Mucosa of gallbladder (tissue), 1 donor: ENCODE measurements at regions not wholly inside any gene's neighbourhood (a gene's known extent, or its start where the extent isn't known, plus 50 kb on each side); places are given as distances from the start of the nearest gene placed in this dataset.
A peak's percentile ranks its signal among the peaks of the same experiment; 100 is the strongest.
"Not testable (repeated sequence)": the region's sequence is repeated elsewhere in the genome, so short reads cannot be mapped to it uniquely, and the experiment has no call there.

ENCODE experiments used
- DNase-seq: peaks from one replicate; pipeline ENCODE4 v3.0.0-alpha.2; 2020; ENCODE audit warnings: low spot score
- donor health status: DM: no; HTN: no; CAD: no.

DNA sequence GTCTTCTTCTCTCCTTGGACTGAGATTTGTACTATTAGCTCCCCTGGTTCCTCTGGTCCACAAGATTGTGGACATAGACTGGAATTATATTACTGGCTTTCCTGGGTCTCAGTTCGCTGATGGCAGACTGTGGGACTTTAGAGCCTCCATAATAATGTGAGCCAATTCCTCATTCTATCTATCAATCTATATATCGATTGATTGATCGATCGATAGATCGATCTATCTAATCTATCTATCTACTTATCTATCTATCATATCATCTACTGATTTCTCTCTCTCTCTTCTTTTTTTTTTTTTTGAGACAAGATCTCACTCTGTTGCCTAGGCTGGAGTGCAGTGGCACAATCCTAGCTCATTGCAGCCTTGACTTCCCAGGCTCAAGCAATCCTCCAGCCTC lies 51.5 kb upstream of the DDR1 start:
- DNase-seq = no peak

GRCh38 chr6:30830438-30830837 lies 53.9 kb upstream of the DDR1 start:
- DNase-seq = no peak

DNA sequence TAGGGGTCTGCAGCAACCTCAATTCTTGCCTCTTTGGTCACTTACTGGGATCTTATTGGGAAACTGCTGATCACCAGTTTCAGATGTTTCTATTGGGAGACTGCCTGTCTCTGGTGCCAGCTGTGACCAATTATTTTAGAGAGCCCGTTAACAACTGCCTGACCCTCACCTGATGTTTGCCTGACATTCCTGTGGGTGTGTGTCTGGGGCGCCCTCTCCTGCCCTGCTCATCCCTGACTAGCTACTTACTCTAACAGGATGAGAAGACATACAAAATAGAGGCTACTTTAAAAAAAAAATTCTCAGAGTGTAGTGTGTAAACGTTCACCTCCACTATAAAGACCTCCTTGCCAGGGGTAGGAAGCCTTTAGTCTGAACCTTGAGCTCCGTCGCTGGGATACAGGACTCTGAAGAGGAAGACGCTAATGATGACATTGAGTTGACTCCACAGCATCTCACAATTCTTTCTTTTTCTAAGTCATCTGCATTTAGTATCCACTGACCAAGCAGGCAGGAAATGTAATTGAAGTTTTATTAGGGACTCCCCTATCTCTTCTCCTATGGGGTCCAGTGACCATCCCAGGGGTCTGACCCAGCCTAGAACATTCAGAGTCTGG lies 54.6 kb upstream of the DDR1 start:
- DNase-seq = no peak

GRCh38 chr6:30829033-30829432 lies 55.3 kb upstream of the DDR1 start:
- no peak for DNase-seq

GRCh38 chr6:30828027-30828962 lies 56.0 kb upstream of the DDR1 start:
- peak; percentile 87 for DNase-seq

DNA sequence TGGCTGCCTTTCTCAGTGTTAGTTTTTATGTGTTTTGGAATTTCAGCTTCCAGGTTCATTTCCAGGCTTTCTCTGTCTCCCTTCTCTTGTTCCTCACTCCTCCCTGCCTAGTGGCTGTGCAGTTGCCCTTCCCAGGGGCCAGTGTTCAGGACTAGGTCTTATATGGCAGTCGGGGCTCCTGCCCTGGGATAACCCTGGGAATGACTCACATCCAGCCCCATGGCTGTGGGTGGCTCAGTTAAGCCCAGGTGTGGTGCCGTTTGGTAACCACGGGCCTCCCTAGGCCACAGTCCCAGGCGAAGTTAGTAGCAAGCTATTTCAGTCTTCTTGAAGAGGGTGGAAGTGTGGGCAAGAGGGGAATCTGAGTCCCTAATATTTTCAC lies 57.4 kb upstream of the DDR1 start:
- no peak for DNase-seq

- DNase-seq = no peak
These were observed 59.6 kb upstream of the DDR1 start for GRCh38 chr6:30824698-30825097.

- no peak for DNase-seq
These were observed 60.8 kb upstream of the DDR1 start for GRCh38 chr6:30823534-30823865.

DNA sequence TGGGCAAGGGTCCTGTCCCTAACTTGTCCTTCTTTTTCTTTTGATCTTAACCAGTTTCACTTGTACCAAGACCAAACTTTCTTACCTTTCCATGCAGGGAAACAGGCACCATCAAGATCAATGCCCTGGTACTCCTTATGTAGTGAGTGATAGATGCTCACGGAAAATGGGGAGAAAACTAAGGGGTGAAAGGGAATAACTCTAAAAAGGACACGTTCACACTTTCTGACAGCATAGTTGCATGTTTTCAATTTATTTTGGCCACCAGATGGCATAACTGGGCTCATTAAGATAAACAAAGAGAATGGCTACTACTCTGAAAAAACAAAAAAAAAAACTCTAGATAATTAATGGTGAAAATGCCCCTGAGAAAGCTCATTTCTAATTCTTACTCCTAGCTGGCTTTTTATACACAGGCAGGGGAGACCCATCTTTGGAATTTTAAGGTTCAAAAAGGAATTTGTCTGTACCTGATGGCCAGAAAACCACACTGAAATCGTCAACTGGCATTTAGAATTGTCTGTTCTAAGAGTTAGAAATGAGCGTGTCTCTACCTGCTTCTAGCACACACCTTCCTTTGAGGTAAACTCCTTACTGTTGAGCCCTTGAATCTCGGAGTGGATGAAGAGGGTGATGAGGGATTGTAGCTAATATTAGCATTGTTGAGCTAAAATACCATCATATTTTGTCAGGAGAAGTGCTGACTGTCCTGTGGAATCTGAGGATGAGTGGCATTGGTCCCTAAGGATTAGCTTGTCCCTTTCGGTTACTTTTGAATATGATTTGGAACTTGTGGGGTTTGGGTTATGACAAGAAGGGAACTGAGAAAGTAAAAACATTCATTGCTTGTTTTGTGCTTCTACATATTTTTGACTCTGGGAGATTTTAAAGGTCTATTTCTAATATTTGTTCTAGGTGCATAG lies 62.2 kb upstream of the DDR1 start:
- DNase-seq = no peak

DNA sequence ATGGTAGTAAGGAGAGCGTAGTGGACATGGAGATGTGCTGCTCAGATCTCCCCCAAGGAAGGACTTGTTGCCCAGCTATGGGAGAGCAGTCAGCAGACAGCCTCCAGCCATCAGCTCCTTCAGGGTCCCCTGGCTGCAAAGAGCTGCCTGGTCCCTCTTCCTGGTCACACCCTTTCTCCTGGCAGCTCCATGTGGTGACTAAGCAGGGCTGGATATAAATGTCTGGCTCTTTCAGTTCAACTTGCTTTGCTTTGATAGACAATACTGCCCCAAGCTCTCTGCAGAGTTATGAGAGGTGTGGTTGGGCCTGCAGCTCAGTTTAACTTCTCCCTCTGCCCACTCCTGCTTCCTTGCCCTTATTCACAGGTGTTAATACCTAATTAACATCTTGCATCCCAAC lies 64.1 kb upstream of the DDR1 start:
- peak; percentile 56 for DNase-seq

DNA sequence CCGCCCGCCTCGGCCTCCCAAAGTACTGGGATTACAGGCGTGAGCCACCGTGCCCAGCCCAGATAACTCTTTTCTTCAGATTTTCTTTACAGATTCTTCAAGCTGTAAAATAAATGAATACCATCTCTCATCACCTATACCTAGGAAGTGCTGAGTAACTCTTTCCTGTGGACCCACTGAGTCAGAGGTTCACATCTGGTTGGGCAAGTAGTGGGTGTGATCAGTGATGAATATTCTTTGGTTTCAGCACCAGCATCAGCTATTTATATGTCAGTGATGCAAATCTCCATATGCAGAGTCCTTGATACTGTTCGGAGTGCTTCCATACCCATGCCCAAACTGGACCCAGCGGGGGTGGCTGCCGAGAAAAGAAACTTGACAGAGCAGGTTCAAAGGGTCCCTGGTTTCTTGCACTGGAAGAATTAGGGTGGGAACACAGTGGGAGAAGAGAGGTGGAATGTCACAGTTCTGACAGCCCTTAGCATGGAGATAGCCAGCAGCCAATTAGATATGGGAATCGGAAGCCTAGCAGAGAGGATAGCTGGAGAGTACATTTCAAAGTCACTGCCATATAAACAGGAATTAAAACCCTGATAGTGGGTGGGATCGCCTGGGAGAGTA lies 64.9 kb upstream of the DDR1 start:
- no peak for DNase-seq

- DNase-seq = no peak
These were observed 65.9 kb upstream of the DDR1 start for GRCh38 chr6:30818391-30818841.

GRCh38 chr6:30816791-30817739 lies 67.3 kb upstream of the DDR1 start:
- no peak for DNase-seq

- DNase-seq = not testable (repeated sequence)
These were observed 68.0 kb upstream of the DDR1 start for GRCh38 chr6:30816296-30816695.

GRCh38 chr6:30815041-30815742 lies 69.1 kb upstream of the DDR1 start:
- not testable (repeated sequence) for DNase-seq

DNA sequence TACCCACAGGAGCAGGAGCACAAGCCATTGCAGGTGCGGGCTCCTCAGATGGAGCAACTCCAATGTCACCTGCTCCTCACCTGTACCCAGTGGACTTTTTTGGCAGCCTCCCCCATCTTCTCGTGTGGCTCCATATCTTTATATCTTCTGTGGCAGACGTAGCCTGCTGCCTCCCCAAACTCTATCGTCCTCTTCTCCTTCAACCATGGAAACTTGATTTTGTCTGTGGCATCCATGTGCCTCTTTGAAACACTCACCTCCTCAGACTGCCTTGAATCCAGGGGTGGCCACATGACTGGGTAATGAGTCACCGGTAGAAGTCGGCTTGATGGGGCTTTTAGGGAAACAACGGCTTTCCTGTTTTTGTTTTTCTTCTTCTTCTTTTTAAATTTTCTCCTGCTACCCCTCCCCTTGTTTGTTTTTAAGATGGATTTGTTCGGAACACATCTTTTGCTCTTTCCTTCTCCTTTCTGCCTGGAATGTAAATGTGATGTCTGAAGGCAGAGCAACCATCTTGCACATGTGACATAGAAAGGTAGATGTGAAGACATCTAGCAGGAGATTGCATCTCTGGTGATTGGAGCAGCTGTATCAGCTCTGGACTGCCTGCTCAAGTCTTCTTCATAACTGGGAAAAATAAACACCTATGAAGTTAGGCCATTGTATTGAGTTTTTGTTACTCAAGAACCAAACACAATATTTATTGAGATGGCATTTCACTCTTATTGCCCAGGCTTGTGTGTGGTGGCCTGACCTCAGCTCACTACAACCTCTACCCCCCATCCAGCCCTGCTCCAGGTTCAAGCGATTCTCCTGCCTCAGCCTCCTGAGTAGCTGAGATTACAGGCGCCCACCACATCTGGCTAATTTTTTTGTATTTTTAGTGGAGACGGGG lies 69.9 kb upstream of the DDR1 start:
- DNase-seq = peak; percentile 29

GRCh38 chr6:30813631-30814145 lies 69.3 kb upstream of the IER3 start:
- no peak for DNase-seq

GRCh38 chr6:30810813-30811339 lies 66.5 kb upstream of the IER3 start:
- no peak for DNase-seq
